Lower leg skin (tissue), 4 donors: ENCODE measurements at regions not wholly inside any gene's neighbourhood (a gene's known extent, or its start where the extent isn't known, plus 50 kb on each side); places are given as distances from the start of the nearest gene placed in this dataset.

Experiments used
- DNase-seq, 2 donors: peaks; one replicate each; pipeline ENCODE4 v3.0.0-alpha.2; 2019; ENCODE audit warnings: low spot score in 2 of 2
- H3K4me3 ChIP-seq: fragments of 200-600 bp; sonication (generic); 2 replicates; pipeline ENCODE4 v1.5.1; 2017; ENCODE audit warnings: mild to moderate bottlenecking, low read depth; ENCODE audit not compliant: poor library complexity, severe bottlenecking
- CTCF ChIP-seq, 3 donors: fragments of 450-650 bp; IDR thresholded peaks; one replicate each; pipeline ENCODE4 v1.5.1; 2016; ENCODE audit warnings: antibody characterized with exemption in 3 of 3, mild to moderate bottlenecking in 3 of 3, moderate library complexity in 2 of 3
- POLR2A ChIP-seq, 2 donors: fragments of 450-650 bp; IDR thresholded peaks; one replicate each; pipeline ENCODE4 v1.6.1; 2016 to 2017; ENCODE audit warnings: antibody characterized with exemption in 2 of 2, mild to moderate bottlenecking in 1 of 2, moderate library complexity in 1 of 2
- WGBS, 2 donors: methylation state at CpG; one replicate each; pipeline ENCODE4 v1.1.5; 2018; 5-methylcytosine and 5-hydroxymethylcytosine counted together
- intact Hi-C: fragments of 100-400 bp; cut with DNase I; formaldehyde crosslinking; loops from one replicate; pipeline ENCODE4 v1.15.0; 2023; ENCODE audit warnings: low total_unique reads

- no peak overlapping the region for H3K4me3 ChIP-seq
- intact Hi-C loops: no loop called here
- WGBS, 2 donors: 63 to 72% methylated on average over 6 of the region's 6 CpGs
- TF ChIP-seq CTCF (IDR thresholded peaks at IDR 0.05): no peak
- no peak for TF ChIP-seq POLR2A (IDR thresholded peaks at IDR 0.05)
- DNase-seq: no peak
Observed at GRCh38 chr1:185367218-185367617, 50.2 kb upstream of the IVNS1ABP start.
